Panc1 (cell line): ENCODE measurements at regions not wholly inside any gene's neighbourhood (a gene's known extent, or its start where the extent isn't known, plus 50 kb on each side); places are given as distances from the start of the nearest gene placed in this dataset.

Experiments
- CTCF ChIP-seq: fragments of 450-650 bp; IDR thresholded peaks from 2 replicates; pipeline ENCODE4 v1.5.1; 2017; ENCODE audit warnings: mild to moderate bottlenecking
- POLR2AphosphoS5 ChIP-seq: IDR thresholded peaks from 2 replicates; pipeline ENCODE4 v1.6.1; 2012; ENCODE audit warnings: mild to moderate bottlenecking, low read depth, low read length, moderate library complexity
- REST ChIP-seq, 2 experiments: IDR thresholded peaks; 2 replicates each; pipeline ENCODE4 v1.6.1; 2011 to 2012; ENCODE audit warnings: low read depth in 2 of 2, control low read depth in 1 of 2, low read length in 1 of 2, mild to moderate bottlenecking in 1 of 2, moderate library complexity in 1 of 2; ENCODE audit not compliant: insufficient read depth in 1 of 2
- SIN3A ChIP-seq: IDR thresholded peaks from 2 replicates; pipeline ENCODE4 v1.6.1; 2012; ENCODE audit warnings: low read depth, mild to moderate bottlenecking, low read length, moderate library complexity, borderline replicate concordance; ENCODE audit not compliant: insufficient read depth

- TF ChIP-seq CTCF = no peak
- no peak for TF ChIP-seq SIN3A
- no peak for TF ChIP-seq POLR2AphosphoS5
- TF ChIP-seq REST (IDR thresholded peaks at IDR 0.05; ENCODE audit: insufficient read depth in 1 of 2, low read depth in 2 of 2, low read length in 1 of 2) = no peak
Observed at GRCh38 chr12:131239384-131240094, 285.8 kb downstream of the ADGRD1 start.
